ENCODE measurements at regions not wholly inside any gene's neighbourhood (a gene's known extent, or its start where the extent isn't known, plus 50 kb on each side); places are given as distances from the start of the nearest gene placed in this dataset.
"Not testable (repeated sequence)": the region's sequence is repeated elsewhere in the genome, so short reads cannot be mapped to it uniquely, and the experiment has no call there.

GRCh38 chr4:72942565-72942964 is 127.0 kb downstream of the COX18 start:
- no peak for DNase-seq (ENCODE audit: low spot score)

DNA sequence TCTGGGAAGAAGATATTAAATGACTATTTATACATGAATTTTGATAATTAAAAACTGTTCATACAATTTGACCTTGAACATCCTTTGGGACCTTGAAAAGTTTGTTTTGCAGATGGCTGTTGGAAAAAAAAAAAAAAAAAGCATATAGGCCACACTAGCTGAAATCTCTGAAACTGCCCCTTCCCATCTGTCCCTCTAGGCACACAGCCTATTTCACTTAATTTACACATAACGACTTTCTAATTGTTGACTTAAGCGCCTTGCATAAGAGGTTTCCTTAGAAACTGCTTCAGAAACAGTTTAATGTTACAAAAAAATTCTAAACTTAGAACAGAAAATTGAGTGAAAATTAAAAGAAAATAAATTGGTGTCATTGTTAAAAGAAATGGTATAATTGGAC is 131.0 kb downstream of the COX18 start:
- no peak for DNase-seq (ENCODE audit: low spot score)

DNA sequence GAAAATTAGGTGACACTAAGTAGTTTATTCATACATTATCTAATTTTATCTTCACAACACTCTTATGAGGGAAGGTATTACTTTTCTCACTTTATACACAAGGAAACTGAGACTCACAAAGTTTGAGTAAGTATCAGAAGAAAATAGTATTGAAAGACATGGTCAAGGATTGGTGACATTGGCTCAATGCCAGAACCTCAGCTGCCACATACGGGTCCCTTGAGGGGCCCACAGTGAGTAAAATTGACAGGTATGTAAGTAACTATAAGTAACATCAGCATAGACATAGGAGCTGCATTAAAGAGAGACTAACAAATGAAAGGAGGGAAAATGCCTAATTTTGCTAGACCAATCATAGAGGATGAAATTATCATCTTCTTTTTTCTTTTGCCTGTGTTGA is 134.1 kb downstream of the COX18 start:
- DNase-seq (ENCODE audit: low spot score), result no peak

- DNase-seq (ENCODE audit: low spot score), result no peak
Measured at GRCh38 chr4:72933029-72933428, 136.5 kb downstream of the COX18 start.

- no peak for DNase-seq (ENCODE audit: low spot score)
Measured at GRCh38 chr4:72931346-72931745, 138.2 kb downstream of the COX18 start.

- not testable (repeated sequence) for DNase-seq (ENCODE audit: low spot score)
Measured at GRCh38 chr4:72929596-72930274, 139.8 kb downstream of the COX18 start.

DNA sequence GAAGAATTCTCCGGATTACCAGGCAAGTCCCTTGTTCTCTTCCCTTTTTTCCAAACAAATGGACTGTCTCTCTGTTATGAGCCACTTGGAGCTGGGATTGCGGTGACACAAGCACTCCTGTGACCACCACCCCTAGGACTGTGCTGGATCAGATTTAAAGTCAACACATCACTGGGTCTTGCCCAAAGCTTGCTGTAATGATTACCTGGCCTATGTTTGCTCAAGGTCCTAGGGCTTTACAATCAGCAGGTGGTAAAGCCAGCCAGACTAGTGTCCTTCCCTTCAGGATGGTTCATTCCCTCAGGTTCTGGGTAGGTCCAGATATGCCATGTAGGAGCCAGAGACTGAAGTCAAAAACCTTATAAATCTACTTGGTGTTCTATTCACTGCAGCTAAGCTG is 144.7 kb downstream of the COX18 start:
- no peak for DNase-seq (ENCODE audit: low spot score)

DNA sequence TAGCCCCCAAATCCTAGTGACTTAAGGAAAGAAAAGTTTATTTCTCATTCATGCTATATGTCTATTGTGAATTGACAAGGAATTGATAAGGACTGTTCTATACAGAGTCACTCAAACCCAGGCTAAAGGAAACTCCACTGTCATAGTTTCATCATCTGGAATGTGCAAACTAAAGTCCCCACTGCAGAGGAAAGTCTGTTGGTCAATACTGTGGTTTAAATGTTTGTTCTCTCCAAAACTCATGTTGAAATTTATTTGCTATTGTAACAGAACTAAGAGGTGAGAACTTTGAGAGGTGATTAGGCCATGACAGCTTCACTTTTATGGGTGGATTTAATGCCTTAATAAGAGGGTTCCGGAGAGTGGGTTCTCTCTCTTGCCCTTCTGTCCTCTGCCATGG is 149.6 kb downstream of the COX18 start:
- no peak for DNase-seq (ENCODE audit: low spot score)

DNA sequence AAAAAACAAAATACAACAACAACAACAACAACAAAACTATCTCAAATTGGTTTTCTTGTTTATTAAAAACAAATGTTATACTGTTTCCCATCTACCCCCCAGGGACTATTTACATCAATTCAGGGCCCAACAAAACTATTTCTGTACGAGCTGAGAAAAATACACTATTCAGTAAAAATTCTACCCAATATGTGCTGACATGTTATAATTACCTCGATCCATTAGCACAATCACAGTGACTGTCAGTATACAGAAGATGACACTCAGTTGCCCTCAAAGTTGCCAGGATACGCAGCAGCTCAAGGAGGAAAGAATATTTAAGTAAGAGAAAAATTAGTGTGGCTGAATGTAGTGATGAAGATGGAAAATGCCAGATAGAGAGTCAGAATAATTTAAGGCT is 150.1 kb downstream of the COX18 start:
- no peak for DNase-seq (ENCODE audit: low spot score)

DNA sequence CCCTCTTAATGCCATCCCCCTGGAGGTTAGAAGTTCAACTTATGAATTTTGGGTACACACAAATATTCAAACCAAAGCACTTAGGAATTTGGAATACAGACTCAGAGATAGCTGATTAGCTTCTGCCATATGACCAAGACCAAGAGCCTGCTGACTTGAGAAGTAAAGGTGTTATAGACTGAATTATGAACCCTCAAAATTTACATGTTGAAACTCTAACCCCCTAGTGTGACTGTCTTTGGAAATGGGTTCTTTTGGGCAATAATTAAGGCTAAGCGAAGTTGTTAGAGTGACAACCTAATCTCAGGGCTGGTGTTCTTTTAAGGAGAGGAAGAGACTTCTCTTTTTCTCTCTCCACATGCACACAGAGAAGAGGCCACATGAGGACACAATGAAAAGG is 151.2 kb downstream of the COX18 start:
- DNase-seq (ENCODE audit: low spot score), result no peak

DNA sequence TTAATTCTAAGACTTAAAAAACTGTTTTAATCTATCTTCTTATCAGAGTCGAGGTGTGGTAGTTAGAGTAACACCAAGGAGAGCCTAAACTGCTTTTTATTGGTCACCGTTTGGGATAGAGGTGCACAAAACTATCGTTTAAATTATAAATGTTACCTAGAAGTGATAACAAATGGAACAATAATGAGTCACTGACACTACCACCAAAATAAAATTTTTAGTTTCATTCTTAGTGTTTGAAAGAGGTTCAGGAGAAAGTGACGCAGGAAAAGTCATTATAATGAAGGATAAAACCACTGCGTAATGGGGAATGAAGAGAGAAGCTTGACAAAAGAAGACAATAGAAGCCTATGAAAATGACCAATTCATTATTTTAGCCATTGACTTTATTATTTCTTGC is 158.2 kb downstream of the COX18 start:
- DNase-seq (ENCODE audit: low spot score), result no peak

GRCh38 chr4:72909461-72909860 is 160.1 kb downstream of the COX18 start:
- no peak for DNase-seq (ENCODE audit: low spot score)

GRCh38 chr4:72902354-72902753 is 167.2 kb downstream of the COX18 start:
- no peak for DNase-seq (ENCODE audit: low spot score)

- DNase-seq (ENCODE audit: low spot score), result no peak
Measured at GRCh38 chr4:72901553-72901952, 168.0 kb downstream of the COX18 start.

GRCh38 chr4:72900952-72901351 is 168.6 kb downstream of the COX18 start:
- DNase-seq (ENCODE audit: low spot score), result no peak

- no peak for DNase-seq (ENCODE audit: low spot score)
Measured at GRCh38 chr4:72899621-72900020, 169.9 kb downstream of the COX18 start.

DNA sequence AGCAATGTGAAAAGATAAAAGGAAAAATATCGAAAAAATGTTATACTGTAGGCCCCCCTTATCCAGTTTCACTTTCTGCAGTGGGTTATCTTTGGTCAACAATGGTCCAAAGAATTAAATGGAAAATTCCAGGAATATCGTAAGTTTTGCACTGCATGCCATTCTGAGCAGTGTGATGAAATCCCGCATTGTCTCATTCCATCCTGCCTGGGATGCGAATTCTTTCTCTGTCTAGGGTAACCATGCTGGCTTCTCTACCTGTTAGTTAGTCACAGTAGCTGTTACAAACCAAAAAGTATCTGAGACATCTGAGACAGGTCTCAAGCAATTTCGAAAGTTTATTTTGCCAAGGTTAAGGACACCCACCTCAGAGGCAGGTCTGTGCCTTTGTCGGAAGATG is 170.3 kb downstream of the COX18 start:
- no peak for DNase-seq (ENCODE audit: low spot score)

DNA sequence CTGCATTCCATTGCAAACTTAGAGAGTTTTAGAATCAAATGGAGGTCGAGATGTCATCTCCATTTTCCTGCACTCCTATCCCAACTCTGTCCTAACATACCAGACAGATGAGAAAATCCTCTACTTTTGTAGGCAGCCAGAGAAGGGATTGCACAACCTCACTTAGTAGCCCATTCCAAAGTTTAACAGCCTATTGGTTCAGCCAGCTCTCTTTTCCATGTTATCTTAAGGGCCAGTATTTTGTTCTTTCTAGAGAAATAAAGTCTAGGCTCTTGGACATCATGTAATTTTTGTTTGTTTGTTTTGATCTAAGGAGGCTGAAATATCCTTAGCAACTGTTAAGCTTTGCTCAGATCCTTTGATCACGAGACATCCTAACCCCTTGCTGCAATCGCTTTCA is 173.0 kb downstream of the COX18 start:
- peak; percentile 11 for DNase-seq (ENCODE audit: low spot score)

- no peak for DNase-seq (ENCODE audit: low spot score)
Measured at GRCh38 chr4:72895408-72895807, 174.1 kb downstream of the COX18 start.

DNA sequence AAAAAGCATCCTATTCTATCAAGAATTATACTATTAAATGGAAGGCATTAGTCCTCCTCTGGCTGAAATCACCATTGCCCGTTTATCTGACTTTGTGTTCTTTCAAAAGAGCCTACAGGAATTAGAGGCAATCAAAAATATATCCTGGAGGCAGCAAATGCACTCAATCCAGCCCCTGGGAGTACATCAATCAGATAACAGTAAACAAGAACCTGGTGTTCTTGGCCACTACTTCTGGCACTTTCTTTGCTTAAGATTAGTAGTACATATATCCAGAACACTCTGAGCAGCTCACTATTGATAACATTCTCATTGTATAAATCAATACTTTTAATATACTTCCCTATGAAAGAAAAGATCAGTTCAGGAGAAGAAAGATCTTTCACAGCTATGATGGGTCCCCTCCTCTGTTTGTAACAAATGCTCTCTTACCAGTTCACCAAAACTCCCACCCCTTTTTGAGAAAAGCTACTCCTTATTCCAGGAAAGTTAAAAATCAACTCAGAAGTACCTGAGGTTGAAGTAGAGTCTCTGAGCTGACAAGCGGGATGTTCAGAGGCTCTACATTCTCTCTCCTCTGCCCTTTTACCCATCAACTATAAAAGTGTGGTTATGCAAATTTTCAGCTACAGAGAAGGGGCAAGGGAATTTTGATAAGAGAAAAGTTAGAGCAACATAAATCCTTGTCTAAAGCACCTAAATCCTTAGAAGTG is 176.0 kb downstream of the COX18 start:
- DNase-seq (ENCODE audit: low spot score), result no peak

- no peak for DNase-seq (ENCODE audit: low spot score)
Measured at GRCh38 chr4:72888331-72888730, 181.2 kb downstream of the COX18 start.

GRCh38 chr4:72887152-72887551 is 182.4 kb downstream of the COX18 start:
- no peak for DNase-seq (ENCODE audit: low spot score)

DNA sequence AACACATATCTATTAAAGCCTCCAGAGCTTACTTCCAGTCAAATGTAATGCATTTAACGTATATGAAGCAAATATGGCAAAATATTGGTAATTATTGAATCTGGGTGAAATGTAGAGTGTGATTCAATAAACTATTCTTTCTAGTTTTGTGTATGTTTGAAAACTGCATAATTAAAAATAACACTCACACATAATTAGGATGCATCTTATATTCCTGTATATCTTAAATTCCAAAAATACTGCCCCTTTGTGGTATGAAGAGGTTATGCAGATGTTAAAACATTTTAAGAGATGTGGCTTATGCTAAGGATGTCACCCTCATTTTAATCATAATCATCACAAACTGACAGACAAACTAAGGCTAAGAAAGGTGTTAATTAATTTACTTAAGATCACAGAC is 182.9 kb downstream of the COX18 start:
- DNase-seq (ENCODE audit: low spot score), result no peak

- not testable (repeated sequence) for DNase-seq (ENCODE audit: low spot score)
Measured at GRCh38 chr4:72884225-72884624, 185.3 kb downstream of the COX18 start.
